Endodermal cell (in vitro differentiated cells): ENCODE measurements at regions not wholly inside any gene's neighbourhood (a gene's known extent, or its start where the extent isn't known, plus 50 kb on each side); places are given as distances from the start of the nearest gene placed in this dataset.

Experiments
- DNase-seq: peaks from one replicate; pipeline ENCODE4 v3.0.0-alpha.2; 2017
- H3K27ac ChIP-seq: 2 replicates; pipeline ENCODE4 v1.5.1; 2013; ENCODE audit warnings: mild to moderate bottlenecking, low read depth, low read length, moderate library complexity
- H3K27me3 ChIP-seq: 2 replicates; pipeline ENCODE4 v1.6.1; 2013; ENCODE audit warnings: mild to moderate bottlenecking, low read length, moderate library complexity; ENCODE audit not compliant: insufficient read depth, control insufficient read depth, poor library complexity, severe bottlenecking
- H3K36me3 ChIP-seq: 2 replicates; pipeline ENCODE4 v1.7.0; 2013; ENCODE audit warnings: mild to moderate bottlenecking, low read length, moderate library complexity; ENCODE audit not compliant: control insufficient read depth, insufficient read depth
- H3K4me1 ChIP-seq: one replicate; pipeline ENCODE4 v1.7.0; 2013; ENCODE audit warnings: low read length; ENCODE audit not compliant: control insufficient read depth, insufficient read depth
- H3K4me3 ChIP-seq: 2 replicates; pipeline ENCODE4 v1.5.1; 2013; ENCODE audit warnings: mild to moderate bottlenecking, low read length, moderate library complexity
- H3K9ac ChIP-seq: 2 replicates; pipeline ENCODE4 v1.6.1; 2013; ENCODE audit warnings: mild to moderate bottlenecking, low read length, moderate library complexity; ENCODE audit not compliant: poor library complexity, severe bottlenecking; ENCODE audit errors: extremely low read depth
- H3K9me3 ChIP-seq: 2 replicates; pipeline ENCODE4 v1.6.1; 2013; ENCODE audit warnings: mild to moderate bottlenecking, low read length, moderate library complexity; ENCODE audit not compliant: control insufficient read depth
- H3K27ac Mint-ChIP-seq: 2 replicates; pipeline ENCODE4 v1.8.0; 2020; ENCODE audit warnings: mixed read lengths
- H3K27me3 Mint-ChIP-seq: 2 replicates; pipeline ENCODE4 v1.8.0; 2021; ENCODE audit warnings: mild to moderate bottlenecking, mixed read lengths; ENCODE audit not compliant: insufficient read depth
- H3K36me3 Mint-ChIP-seq: 2 replicates; pipeline ENCODE4 v1.8.0; 2020; ENCODE audit warnings: low read depth, mixed read lengths
- H3K4me1 Mint-ChIP-seq: 2 replicates; pipeline ENCODE4 v1.8.0; 2020; ENCODE audit warnings: mixed read lengths
- H3K4me3 Mint-ChIP-seq: 2 replicates; pipeline ENCODE4 v1.8.0; 2020; ENCODE audit warnings: mild to moderate bottlenecking, moderate library complexity, mixed read lengths
- H3K9me3 Mint-ChIP-seq: 2 replicates; pipeline ENCODE4 v1.8.0; 2020; ENCODE audit warnings: mild to moderate bottlenecking, mixed read lengths
- CTCF ChIP-seq: fragments of 200-600 bp; sonication (generic); conservative IDR thresholded peaks from 2 replicates; pipeline ENCODE4 v1.5.0; 2021; ENCODE audit warnings: antibody characterized with exemption, mild to moderate bottlenecking
- WGBS, 2 experiments: methylation state at CpG; one replicate each; pipeline versions ENCODE4 v1.1.5 to v1.1.7; 2013; ENCODE audit warnings: missing lambda C conversion rate in 2 of 2, mixed read lengths in 1 of 2; ENCODE audit not compliant: insufficient coverage in 1 of 2, insufficient read length in 1 of 2; 5-methylcytosine and 5-hydroxymethylcytosine counted together

GRCh38 chr2:109703077-109703476 lies 88.9 kb downstream of the SOWAHC start:
- no peaks in the 10 kb centered on the region for H3K27me3 ChIP-seq
- Mint-ChIP-seq H3K4me1 (peaks cover 44% of the 10 kb centered on the region), H3K4me3 (no peak overlapping the region), H3K27me3 (no peaks in the 10 kb centered on the region), H3K9me3 (no peaks in the 10 kb centered on the region), H3K27ac (no peak overlapping the region), H3K36me3 (no peaks in the 10 kb centered on the region)
- no peaks in the 10 kb centered on the region for H3K9me3 ChIP-seq
- WGBS, 2 experiments, result 92 to 95% methylated on average over 2 to 6 of the region's 7 CpGs
- TF ChIP-seq CTCF, result no peak
- H3K27ac ChIP-seq, result no peak overlapping the region
- no peak overlapping the region for H3K4me3 ChIP-seq
- no peaks in the 10 kb centered on the region for H3K36me3 ChIP-seq
- peaks cover 27% of the 10 kb centered on the region for H3K4me1 ChIP-seq
- no peak overlapping the region for H3K9ac ChIP-seq
- DNase-seq, result no peak

GRCh38 chr2:109703798-109704197 lies 89.6 kb downstream of the SOWAHC start:
- H3K27me3 Mint-ChIP-seq, result no peaks in the 10 kb centered on the region
- no peak for DNase-seq
- H3K4me3 Mint-ChIP-seq, result no peak overlapping the region
- no peaks in the 10 kb centered on the region for H3K9me3 ChIP-seq
- H3K27ac Mint-ChIP-seq, result no peak overlapping the region
- H3K9me3 Mint-ChIP-seq, result no peaks in the 10 kb centered on the region
- H3K4me1 ChIP-seq, result peaks cover 27% of the 10 kb centered on the region
- 93 to 100% methylated on average over 1 to 3 of the region's 3 CpGs for WGBS, 2 experiments
- no peak overlapping the region for H3K4me3 ChIP-seq
- no peaks in the 10 kb centered on the region for H3K36me3 Mint-ChIP-seq
- no peaks in the 10 kb centered on the region for H3K36me3 ChIP-seq
- TF ChIP-seq CTCF, result no peak
- no peaks in the 10 kb centered on the region for H3K27me3 ChIP-seq
- peaks cover 43% of the 10 kb centered on the region for H3K4me1 Mint-ChIP-seq
- H3K9ac ChIP-seq, result no peak overlapping the region
- no peak overlapping the region for H3K27ac ChIP-seq

GRCh38 chr2:109707281-109708147 lies 86.6 kb upstream of the RGPD5 start:
- peaks cover 16% of the 10 kb centered on the region for H3K4me1 Mint-ChIP-seq
- TF ChIP-seq CTCF, result no peak
- Histone ChIP-seq H3K27me3 (no peaks in the 10 kb centered on the region), H3K4me1 (peaks cover 4% of the 10 kb centered on the region), H3K9me3 (no peaks in the 10 kb centered on the region), H3K27ac (no peak overlapping the region), H3K36me3 (no peaks in the 10 kb centered on the region), H3K9ac (no peak overlapping the region), H3K4me3 (no peak overlapping the region)
- no peaks in the 10 kb centered on the region for H3K27me3 Mint-ChIP-seq
- WGBS, 2 experiments, result 88 to 93% methylated on average over 8 to 9 of the region's 9 CpGs
- H3K4me3 Mint-ChIP-seq, result no peak overlapping the region
- H3K27ac Mint-ChIP-seq, result no peak overlapping the region
- H3K9me3 Mint-ChIP-seq, result no peaks in the 10 kb centered on the region
- H3K36me3 Mint-ChIP-seq, result no peaks in the 10 kb centered on the region
- no peak for DNase-seq
